ENCODE measurements at regions not wholly inside any gene's neighbourhood (a gene's known extent, or its start where the extent isn't known, plus 50 kb on each side); places are given as distances from the start of the nearest gene placed in this dataset.
"Not testable (repeated sequence)": the region's sequence is repeated elsewhere in the genome, so short reads cannot be mapped to it uniquely, and the experiment has no call there.

DNA sequence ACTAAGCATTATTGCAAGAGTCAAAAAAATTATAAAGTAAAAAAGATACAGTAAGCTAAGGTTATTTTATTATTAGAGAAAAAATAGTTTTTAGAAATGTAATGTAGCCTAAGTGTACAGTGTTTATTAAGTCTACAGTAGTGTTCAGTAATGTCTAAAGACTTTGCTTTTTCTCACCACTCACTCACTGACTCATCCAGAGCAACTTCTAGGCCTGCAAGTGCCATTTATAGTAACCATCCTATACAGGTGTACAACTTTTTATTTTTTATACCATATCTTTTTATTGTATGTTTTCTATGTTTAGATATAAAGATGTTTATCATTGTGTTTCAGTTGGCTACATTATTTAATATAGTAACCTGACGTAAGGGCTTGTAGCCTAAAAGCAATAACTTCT is 661.5 kb upstream of the TPTE start:
- TF ChIP-seq, protein P1, sequence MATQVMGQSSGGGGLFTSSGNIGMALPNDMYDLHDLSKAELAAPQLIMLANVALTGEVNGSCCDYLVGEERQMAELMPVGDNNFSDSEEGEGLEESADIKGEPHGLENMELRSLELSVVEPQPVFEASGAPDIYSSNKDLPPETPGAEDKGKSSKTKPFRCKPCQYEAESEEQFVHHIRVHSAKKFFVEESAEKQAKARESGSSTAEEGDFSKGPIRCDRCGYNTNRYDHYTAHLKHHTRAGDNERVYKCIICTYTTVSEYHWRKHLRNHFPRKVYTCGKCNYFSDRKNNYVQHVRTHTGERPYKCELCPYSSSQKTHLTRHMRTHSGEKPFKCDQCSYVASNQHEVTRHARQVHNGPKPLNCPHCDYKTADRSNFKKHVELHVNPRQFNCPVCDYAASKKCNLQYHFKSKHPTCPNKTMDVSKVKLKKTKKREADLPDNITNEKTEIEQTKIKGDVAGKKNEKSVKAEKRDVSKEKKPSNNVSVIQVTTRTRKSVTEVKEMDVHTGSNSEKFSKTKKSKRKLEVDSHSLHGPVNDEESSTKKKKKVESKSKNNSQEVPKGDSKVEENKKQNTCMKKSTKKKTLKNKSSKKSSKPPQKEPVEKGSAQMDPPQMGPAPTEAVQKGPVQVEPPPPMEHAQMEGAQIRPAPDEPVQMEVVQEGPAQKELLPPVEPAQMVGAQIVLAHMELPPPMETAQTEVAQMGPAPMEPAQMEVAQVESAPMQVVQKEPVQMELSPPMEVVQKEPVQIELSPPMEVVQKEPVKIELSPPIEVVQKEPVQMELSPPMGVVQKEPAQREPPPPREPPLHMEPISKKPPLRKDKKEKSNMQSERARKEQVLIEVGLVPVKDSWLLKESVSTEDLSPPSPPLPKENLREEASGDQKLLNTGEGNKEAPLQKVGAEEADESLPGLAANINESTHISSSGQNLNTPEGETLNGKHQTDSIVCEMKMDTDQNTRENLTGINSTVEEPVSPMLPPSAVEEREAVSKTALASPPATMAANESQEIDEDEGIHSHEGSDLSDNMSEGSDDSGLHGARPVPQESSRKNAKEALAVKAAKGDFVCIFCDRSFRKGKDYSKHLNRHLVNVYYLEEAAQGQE (IDR thresholded peaks at IDR 0.05; ENCODE audit: insufficient replicate concordance, low read depth), result not testable (repeated sequence)
- TF ChIP-seq, protein P2, sequence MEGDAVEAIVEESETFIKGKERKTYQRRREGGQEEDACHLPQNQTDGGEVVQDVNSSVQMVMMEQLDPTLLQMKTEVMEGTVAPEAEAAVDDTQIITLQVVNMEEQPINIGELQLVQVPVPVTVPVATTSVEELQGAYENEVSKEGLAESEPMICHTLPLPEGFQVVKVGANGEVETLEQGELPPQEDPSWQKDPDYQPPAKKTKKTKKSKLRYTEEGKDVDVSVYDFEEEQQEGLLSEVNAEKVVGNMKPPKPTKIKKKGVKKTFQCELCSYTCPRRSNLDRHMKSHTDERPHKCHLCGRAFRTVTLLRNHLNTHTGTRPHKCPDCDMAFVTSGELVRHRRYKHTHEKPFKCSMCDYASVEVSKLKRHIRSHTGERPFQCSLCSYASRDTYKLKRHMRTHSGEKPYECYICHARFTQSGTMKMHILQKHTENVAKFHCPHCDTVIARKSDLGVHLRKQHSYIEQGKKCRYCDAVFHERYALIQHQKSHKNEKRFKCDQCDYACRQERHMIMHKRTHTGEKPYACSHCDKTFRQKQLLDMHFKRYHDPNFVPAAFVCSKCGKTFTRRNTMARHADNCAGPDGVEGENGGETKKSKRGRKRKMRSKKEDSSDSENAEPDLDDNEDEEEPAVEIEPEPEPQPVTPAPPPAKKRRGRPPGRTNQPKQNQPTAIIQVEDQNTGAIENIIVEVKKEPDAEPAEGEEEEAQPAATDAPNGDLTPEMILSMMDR (IDR thresholded peaks at IDR 0.05; ENCODE audit: insufficient read depth, low read length), result not testable (repeated sequence)

Data from HL-60 (cell line).